ENCODE measurements at regions not wholly inside any gene's neighbourhood (a gene's known extent, or its start where the extent isn't known, plus 50 kb on each side); places are given as distances from the start of the nearest gene placed in this dataset.

DNA sequence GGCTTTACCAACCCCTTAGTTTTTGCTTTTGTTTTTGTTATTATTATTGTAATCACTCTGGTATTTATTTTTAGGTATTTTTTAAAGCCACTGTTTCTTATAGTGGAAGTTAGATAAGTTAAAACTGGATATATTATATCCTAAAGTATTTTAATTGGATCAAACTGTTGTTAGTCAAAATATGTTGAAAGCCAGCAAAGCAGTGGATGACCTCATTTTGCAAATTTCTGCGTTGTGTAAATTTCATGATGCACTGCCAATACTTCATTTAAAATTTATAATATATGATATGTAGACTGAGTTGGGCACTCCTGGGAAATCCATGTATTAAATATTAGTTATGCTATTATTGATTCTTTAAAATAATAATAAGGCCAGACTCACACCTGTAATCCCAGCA is 661.7 kb upstream of the NRXN1 start:
- DNase-seq = no peak

GRCh38 chr2:51681854-51682253 is 649.9 kb upstream of the NRXN1 start:
- DNase-seq = no peak

GRCh38 chr2:51673628-51674027 is 641.7 kb upstream of the NRXN1 start:
- DNase-seq = no peak

DNA sequence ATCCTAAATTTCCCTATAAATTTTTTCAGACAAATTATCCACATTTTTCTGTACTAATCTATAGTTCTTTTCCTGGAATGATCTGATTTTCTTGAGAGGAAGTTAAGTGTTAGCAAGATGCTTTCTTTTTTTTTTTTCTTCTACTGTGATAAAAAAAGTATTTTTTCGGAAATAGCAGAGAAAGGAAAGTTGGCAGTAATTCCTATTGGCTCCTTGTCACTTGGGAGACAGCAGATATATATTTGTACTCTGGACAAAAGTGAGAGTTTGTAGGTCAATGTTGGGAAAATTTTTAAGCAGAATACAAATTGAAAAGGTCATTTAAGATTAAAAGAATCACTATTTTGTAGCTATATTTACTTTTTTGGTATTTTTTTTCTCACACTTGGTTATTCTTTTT is 635.7 kb upstream of the NRXN1 start:
- no peak for DNase-seq

GRCh38 chr2:51662187-51662586 is 630.3 kb upstream of the NRXN1 start:
- DNase-seq = no peak

DNA sequence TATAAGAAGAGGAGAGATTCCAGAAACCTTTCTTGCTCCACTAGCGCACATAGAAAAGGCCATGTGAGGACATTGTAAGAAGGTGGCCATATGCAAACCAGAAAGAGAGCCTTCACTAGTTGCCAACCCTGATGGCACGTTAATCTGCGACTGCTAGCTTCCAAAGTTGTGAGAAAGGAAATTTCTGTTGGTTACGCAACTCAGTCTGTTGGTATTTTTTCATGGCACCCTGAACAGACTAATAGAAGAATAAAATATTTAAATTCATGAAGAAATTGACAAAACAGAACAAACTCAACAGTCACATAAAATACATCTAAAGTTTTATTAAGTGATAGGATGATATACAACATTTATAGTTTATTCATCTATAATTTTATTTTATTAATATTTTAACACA is 625.9 kb upstream of the NRXN1 start:
- no peak for DNase-seq

- DNase-seq = no peak
These were observed 618.8 kb upstream of the NRXN1 start for GRCh38 chr2:51650769-51651168.

GRCh38 chr2:51649366-51649765 is 617.4 kb upstream of the NRXN1 start:
- DNase-seq = no peak

DNA sequence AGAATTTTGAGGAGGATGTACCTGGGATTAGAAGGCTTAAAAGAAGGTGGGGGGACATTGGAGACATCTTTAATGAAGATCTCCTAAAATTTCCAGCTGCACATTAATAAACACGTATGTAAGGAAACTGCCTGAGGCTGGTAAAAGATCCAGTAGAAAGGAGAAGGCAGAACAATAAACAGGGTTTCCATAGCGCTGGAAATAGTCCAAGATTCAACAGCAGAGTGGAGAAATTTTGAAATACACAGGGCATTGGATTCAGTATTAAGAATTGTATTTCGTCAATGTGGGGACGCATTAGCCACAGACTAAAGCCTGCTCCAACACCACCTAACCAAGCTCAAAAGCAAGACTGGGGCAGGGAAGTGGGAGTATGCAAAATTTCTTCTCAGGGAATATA is 606.9 kb upstream of the NRXN1 start:
- DNase-seq = no peak

DNA sequence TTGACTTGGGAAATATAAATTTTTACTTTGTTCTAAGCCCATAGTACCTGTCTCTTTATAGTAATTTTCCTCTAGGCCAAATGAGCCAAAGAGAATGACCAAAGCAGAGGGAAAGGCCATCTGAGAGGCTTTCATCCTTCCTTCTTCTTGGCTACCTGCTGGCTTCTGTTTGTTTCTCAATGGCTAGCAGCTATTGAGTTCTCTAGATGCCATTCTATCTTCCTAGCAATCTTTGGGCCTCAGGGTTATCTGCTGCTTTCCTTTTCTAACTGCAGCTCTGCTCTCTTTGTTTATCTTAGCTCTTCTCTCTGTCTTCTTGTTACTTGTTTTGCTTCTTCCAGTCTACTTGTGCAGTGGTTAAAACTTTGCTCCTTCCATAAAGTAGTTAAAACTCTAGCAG is 601.1 kb upstream of the NRXN1 start:
- DNase-seq = no peak

DNA sequence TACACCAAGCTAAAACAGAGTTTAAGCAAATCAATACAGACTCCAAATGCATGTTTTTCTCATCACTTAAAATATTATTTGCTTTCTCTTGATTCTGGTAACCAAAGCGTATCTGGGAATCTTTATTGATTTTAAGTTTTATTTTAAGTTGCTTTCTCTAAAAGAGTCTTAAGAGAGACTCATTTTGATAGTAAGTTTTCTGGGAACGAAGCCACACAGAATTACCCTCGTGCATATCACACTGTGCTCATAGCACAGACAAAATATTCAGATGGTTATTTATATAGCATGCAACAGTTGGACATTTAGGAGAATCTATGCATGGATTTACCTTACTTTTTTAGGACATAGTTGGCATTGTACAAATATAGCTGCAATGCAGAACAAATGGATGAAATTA is 597.5 kb upstream of the NRXN1 start:
- no peak for DNase-seq

- no peak for DNase-seq
These were observed 597.0 kb upstream of the NRXN1 start for GRCh38 chr2:51628917-51629316.

GRCh38 chr2:51624995-51625394 is 593.1 kb upstream of the NRXN1 start:
- no peak for DNase-seq

- no peak for DNase-seq
These were observed 588.9 kb upstream of the NRXN1 start for GRCh38 chr2:51620796-51621195.

GRCh38 chr2:51619961-51620360 is 588.0 kb upstream of the NRXN1 start:
- DNase-seq = no peak

- DNase-seq = no peak
These were observed 580.5 kb upstream of the NRXN1 start for GRCh38 chr2:51612387-51612786.

GRCh38 chr2:51601706-51602105 is 569.8 kb upstream of the NRXN1 start:
- no peak for DNase-seq

DNA sequence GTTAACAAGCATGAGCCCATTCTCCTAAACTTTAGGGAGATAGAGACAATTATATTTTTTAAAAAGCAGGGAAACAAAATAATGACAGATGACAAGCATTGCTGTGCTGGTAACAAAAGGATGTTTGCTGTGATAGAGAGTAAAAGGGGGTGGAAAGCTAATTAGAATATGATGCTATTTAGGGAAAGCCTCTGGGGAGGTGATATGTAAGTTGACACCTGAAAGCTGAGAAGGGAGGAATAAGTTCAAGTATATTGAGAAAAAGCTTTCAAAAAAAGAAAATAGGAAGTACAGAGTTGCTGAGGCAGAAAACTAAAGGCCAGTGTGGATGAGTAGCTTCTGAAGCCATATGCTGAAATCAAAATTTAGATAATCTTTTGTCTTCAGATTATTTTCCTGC is 565.2 kb upstream of the NRXN1 start:
- no peak for DNase-seq

DNA sequence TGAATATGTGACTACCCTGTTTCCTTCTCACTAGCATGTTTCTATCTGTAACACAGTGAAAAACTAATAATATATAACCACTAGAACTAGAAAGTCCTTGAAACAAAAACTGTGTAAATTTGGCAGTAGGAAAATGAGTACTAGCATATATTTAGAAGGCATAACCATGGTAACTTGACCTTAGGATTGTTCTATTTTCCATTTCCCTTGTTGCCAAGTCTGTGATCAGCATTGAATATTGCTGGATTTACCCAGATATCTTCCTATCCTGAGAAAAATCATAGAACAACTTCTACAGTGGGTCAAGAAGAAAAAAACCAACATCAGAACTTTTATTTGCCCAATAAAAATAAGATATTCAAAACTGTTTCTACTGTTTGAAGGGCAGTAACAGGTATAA is 563.9 kb upstream of the NRXN1 start:
- DNase-seq = no peak

DNA sequence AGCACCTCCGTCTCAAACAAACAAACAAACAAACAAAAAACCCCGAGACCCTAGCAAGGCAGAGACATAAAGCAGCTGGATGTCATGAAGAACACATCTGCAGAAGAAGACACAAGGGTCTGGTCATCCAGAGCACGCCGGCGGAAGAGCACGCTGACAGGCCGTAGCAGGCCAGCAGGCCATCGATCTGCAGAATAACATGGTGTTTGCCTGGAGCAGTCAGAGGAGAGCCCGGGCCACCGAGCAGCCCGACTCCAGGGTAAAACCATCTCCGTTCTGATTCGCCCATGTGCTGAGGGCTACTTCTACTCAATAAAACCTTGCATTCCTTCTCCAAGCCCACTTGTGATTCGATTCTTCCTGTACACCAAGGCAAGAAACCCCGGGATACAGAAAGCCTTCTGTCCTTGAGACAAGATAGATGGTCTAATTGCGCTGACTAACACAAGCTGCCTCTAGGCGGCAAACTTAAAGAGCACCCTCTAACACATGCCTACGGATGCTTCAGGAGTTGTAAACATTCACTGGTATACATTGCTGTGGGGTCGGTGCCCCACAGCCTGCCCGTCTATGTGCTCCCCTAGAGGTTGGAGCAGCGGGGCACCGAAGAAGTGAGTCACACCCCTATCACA is 549.8 kb upstream of the NRXN1 start:
- DNase-seq = no peak

GRCh38 chr2:51579412-51579811 is 547.5 kb upstream of the NRXN1 start:
- no peak for DNase-seq

GRCh38 chr2:51575181-51575580 is 543.2 kb upstream of the NRXN1 start:
- DNase-seq = no peak

DNA sequence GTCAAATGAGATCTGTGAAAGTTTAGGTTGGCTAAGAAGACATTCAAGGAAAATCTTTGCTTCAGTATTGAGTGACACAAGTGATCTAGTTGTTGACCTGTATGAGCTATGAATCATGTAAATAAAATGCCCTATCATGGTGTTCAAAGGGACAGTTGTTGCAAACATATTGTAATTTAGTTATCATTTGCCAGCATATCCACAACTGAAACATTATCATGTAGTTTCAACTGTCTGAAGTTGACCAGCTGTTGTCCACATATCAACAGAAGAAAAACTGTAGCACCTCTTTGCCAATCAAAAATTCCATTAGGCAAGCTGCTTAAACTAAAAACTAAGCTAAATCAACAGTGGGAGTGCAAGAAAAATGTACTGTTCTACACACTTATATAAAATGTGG is 527.1 kb upstream of the NRXN1 start:
- DNase-seq = no peak

- no peak for DNase-seq
These were observed 521.5 kb upstream of the NRXN1 start for GRCh38 chr2:51553476-51553875.

GRCh38 chr2:51535763-51536162 is 503.8 kb upstream of the NRXN1 start:
- no peak for DNase-seq

DNA sequence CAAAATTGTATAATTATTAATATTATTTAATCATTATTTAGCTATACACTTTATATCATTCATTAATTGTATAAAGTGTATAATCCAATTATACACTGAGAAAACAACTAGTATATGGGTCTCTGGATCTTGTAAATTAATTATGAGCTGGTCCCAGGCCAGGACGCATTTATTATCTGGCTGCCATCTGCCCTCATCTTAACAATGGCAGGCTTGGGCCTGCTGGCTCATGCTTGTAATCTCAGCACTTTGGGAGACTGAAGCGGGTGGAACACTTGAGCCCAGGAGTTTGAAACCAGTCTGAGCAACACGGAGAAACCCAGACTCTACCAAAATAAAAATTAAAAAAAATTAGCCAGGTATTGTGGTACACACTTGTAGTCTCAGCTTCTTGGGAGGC is 502.2 kb upstream of the NRXN1 start:
- no peak for DNase-seq
